ENCODE measurements at regions not wholly inside any gene's neighbourhood (a gene's known extent, or its start where the extent isn't known, plus 50 kb on each side); places are given as distances from the start of the nearest gene placed in this dataset.

DNA sequence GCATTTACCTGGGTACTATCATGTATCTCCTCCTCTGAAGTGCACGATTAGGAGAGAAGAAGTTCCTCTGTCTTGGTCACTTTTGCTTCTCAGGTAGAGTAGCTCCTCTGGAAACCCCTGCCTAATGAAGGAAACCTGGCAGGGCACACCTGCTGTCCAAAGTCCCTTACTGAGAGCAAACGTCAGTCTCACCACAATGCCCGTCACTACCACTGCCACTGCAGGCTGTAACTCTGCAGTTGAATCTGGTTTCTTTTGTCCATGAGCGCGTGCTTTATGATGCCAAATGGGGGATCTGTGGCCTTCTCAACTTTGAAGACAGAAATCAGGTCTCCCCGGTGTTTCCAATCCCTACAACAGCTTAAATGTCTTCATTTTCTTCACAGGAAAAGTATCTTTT lies 1068.6 kb downstream of the BCL11B start:
- FAIRE-seq = no peak
- no peak overlapping the region for H3K27ac ChIP-seq (ENCODE audit: low read depth in 1 of 3, low read length in 2 of 3)
- no peaks in the 10 kb centered on the region for H3K4me1 ChIP-seq (ENCODE audit: control insufficient read depth in 3 of 3, insufficient read depth in 2 of 3, low read depth in 1 of 3, low read length in 2 of 3)
- WGBS, 3 donors = 21 to 68% (median 41%) methylated on average over 6 of the region's 6 CpGs
- no peak overlapping the region for H3K4me3 ChIP-seq (ENCODE audit: low read depth in 1 of 3, low read length in 3 of 3)
- H3K27me3 ChIP-seq (ENCODE audit: control insufficient read depth in 3 of 3, insufficient read depth in 3 of 3, low read length in 3 of 3) = no peaks in the 10 kb centered on the region
- peak; percentile 8 to 52 for DNase-seq
- no peaks in the 10 kb centered on the region for H3K36me3 ChIP-seq (ENCODE audit: control insufficient read depth in 3 of 3, insufficient read depth in 2 of 3, low read depth in 1 of 3, low read length in 3 of 3)
- H3K9me3 ChIP-seq (ENCODE audit: control insufficient read depth in 2 of 2, insufficient read depth in 1 of 2, low read depth in 1 of 2, low read length in 1 of 2) = no peaks in the 10 kb centered on the region

DNA sequence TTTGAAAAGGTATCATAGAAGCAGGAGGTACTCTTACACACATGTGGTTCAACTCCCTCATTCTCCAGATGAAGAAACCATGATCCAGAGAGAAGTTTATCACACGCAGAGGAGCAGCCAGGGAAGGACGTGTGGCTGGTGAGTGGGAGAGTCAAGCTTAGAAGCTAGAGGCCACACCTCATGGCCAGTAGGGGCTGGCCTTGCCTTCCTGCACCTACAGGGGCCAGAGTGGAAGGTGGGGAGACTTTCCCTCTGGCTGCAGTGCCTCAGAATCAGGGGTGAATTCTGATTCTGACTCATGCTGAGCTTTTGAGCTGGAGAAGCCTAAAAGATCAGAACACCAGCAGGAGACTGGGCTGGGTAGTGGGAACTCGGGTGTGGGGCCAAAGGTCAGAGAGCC lies 1067.9 kb downstream of the BCL11B start:
- 30 to 58% (median 45%) methylated on average over 3 of the region's 3 CpGs for WGBS, 3 donors
- no peak overlapping the region for H3K27ac ChIP-seq (ENCODE audit: low read depth in 1 of 3, low read length in 2 of 3)
- no peak overlapping the region for H3K4me3 ChIP-seq (ENCODE audit: low read depth in 1 of 3, low read length in 3 of 3)
- H3K4me1 ChIP-seq (ENCODE audit: control insufficient read depth in 3 of 3, insufficient read depth in 2 of 3, low read depth in 1 of 3, low read length in 2 of 3) = no peaks in the 10 kb centered on the region
- DNase-seq = no peak
- no peaks in the 10 kb centered on the region for H3K27me3 ChIP-seq (ENCODE audit: control insufficient read depth in 3 of 3, insufficient read depth in 3 of 3, low read length in 3 of 3)
- H3K9me3 ChIP-seq (ENCODE audit: control insufficient read depth in 2 of 2, insufficient read depth in 1 of 2, low read depth in 1 of 2, low read length in 1 of 2) = no peaks in the 10 kb centered on the region
- no peak for FAIRE-seq
- no peaks in the 10 kb centered on the region for H3K36me3 ChIP-seq (ENCODE audit: control insufficient read depth in 3 of 3, insufficient read depth in 2 of 3, low read depth in 1 of 3, low read length in 3 of 3)

DNA sequence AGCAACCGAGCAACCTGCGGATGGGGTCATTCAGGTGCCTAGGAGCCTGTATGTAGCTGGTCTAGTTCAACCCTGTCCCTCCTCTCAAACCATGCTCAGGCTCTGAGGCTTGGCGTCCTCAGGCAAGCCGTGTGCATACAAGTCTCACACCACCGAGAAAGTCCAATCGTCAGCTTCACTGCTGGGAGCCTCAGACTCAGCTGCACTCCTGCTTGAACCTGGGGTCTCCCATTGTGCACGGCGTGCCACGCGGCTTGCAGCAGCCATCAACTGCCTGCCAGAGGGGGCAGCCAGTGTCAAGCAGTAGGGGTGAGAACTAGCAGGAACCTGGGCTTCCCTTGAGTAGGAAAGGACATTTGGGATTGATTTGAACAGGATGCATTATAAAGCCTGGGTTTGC lies 1064.6 kb downstream of the BCL11B start:
- Histone ChIP-seq H3K36me3 (ENCODE audit: control insufficient read depth in 3 of 3, insufficient read depth in 2 of 3, low read depth in 1 of 3, low read length in 3 of 3) (no peaks in the 10 kb centered on the region), H3K27ac (ENCODE audit: low read depth in 1 of 3, low read length in 2 of 3) (no peak overlapping the region), H3K4me3 (ENCODE audit: low read depth in 1 of 3, low read length in 3 of 3) (no peak overlapping the region), H3K27me3 (ENCODE audit: control insufficient read depth in 3 of 3, insufficient read depth in 3 of 3, low read length in 3 of 3) (no peaks in the 10 kb centered on the region), H3K9me3 (ENCODE audit: control insufficient read depth in 2 of 2, insufficient read depth in 1 of 2, low read depth in 1 of 2, low read length in 1 of 2) (peaks cover 0 to 1% of the 10 kb centered on the region in 2 donors), H3K4me1 (ENCODE audit: control insufficient read depth in 3 of 3, insufficient read depth in 2 of 3, low read depth in 1 of 3, low read length in 2 of 3) (no peaks in the 10 kb centered on the region)
- FAIRE-seq = no peak
- DNase-seq = no peak
- 81 to 89% (median 87%) methylated on average over 10 of the region's 10 CpGs for WGBS, 3 donors

DNA sequence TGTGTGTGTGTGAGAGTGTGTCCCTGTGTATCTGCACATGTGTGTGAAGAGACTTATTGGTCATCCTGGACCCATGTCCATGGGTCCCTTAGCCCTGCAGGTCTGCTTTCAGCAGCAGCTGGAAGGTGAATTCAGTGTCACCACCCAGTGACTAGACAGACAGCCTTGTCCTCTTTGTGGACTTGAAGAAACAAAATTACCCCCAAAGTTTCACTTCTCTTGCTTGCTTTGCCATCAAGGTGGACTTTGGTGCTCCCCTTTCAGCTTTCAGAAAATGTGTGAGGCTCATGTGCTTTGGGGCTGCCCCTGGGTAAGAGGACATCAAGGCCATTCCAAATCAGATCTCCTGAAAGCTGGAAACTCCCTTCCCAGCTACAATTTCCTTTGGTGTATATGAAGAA lies 1063.8 kb downstream of the BCL11B start:
- no peak overlapping the region for H3K27ac ChIP-seq (ENCODE audit: low read depth in 1 of 3, low read length in 2 of 3)
- H3K9me3 ChIP-seq (ENCODE audit: control insufficient read depth in 2 of 2, insufficient read depth in 1 of 2, low read depth in 1 of 2, low read length in 1 of 2) = peaks cover 0 to 1% of the 10 kb centered on the region in 2 donors
- H3K4me1 ChIP-seq (ENCODE audit: control insufficient read depth in 3 of 3, insufficient read depth in 2 of 3, low read depth in 1 of 3, low read length in 2 of 3) = no peaks in the 10 kb centered on the region
- H3K27me3 ChIP-seq (ENCODE audit: control insufficient read depth in 3 of 3, insufficient read depth in 3 of 3, low read length in 3 of 3) = no peaks in the 10 kb centered on the region
- DNase-seq (no peak), FAIRE-seq (no peak)
- no peak overlapping the region for H3K4me3 ChIP-seq (ENCODE audit: low read depth in 1 of 3, low read length in 3 of 3)
- no peaks in the 10 kb centered on the region for H3K36me3 ChIP-seq (ENCODE audit: control insufficient read depth in 3 of 3, insufficient read depth in 2 of 3, low read depth in 1 of 3, low read length in 3 of 3)

DNA sequence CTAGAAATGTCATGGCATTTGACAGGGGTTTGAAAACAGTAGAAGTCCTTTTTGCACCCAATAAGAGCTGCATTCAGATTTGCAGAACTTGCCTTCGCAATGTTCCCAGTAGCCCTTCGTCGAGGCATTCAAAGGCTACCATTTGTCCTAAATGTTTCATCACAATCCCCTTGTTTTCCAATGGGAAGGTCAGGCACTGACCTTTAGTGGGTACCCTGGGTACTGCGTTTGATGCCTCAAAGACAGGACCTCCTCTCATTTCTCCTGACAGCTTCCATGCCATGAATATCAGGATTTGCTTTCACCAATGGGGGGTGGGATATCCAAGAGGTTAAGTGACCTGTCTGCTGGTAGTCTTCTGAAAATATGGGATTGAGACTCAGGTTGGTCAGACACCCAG lies 1063.1 kb downstream of the BCL11B start:
- FAIRE-seq (no peak), DNase-seq (no peak)
- Histone ChIP-seq H3K9me3 (ENCODE audit: control insufficient read depth in 2 of 2, insufficient read depth in 1 of 2, low read depth in 1 of 2, low read length in 1 of 2) (peaks cover 0 to 1% of the 10 kb centered on the region in 2 donors), H3K4me1 (ENCODE audit: control insufficient read depth in 3 of 3, insufficient read depth in 2 of 3, low read depth in 1 of 3, low read length in 2 of 3) (no peaks in the 10 kb centered on the region), H3K27ac (ENCODE audit: low read depth in 1 of 3, low read length in 2 of 3) (no peak overlapping the region), H3K27me3 (ENCODE audit: control insufficient read depth in 3 of 3, insufficient read depth in 3 of 3, low read length in 3 of 3) (no peaks in the 10 kb centered on the region), H3K4me3 (ENCODE audit: low read depth in 1 of 3, low read length in 3 of 3) (no peak overlapping the region), H3K36me3 (ENCODE audit: control insufficient read depth in 3 of 3, insufficient read depth in 2 of 3, low read depth in 1 of 3, low read length in 3 of 3) (no peaks in the 10 kb centered on the region)
- 78 to 88% (median 85%) methylated on average over 4 of the region's 4 CpGs for WGBS, 3 donors

DNA sequence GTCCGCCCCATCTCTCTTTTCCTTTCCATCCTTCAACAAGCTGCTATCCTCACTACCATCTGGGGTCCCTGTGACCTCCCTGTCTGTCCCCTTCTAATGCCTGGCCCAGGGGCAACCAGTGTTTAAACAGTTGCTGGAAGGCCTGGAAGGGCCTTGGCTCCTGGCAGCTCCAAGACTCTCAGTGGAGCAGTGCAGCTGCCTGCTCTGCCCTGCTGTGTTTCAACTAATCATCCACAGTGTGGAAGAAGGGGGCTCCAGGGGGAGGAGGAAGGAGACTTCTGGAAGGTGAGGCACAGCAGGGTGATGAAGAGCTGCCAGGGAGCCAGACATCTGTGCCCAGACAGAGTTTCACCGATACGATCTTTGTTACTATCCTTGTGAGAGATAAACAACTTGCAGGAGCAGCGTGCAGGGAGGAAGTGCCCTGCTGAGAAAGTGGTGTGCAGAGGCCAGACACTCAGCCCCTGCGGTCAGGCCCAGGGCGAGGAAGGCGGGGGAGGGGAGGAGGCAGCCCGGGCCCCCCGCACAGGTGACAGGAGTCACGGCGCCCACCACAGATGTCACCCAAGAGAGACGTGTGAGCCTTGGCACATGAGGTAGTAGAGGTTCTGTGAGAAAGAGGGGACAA lies 1061.8 kb downstream of the BCL11B start:
- peaks cover 0 to 1% of the 10 kb centered on the region in 2 donors for H3K9me3 ChIP-seq (ENCODE audit: control insufficient read depth in 2 of 2, insufficient read depth in 1 of 2, low read depth in 1 of 2, low read length in 1 of 2)
- H3K4me1 ChIP-seq (ENCODE audit: control insufficient read depth in 3 of 3, insufficient read depth in 2 of 3, low read depth in 1 of 3, low read length in 2 of 3) = no peaks in the 10 kb centered on the region
- H3K36me3 ChIP-seq (ENCODE audit: control insufficient read depth in 3 of 3, insufficient read depth in 2 of 3, low read depth in 1 of 3, low read length in 3 of 3) = no peaks in the 10 kb centered on the region
- DNase-seq = peak in 1 of 2 donors; percentile 27
- no peaks in the 10 kb centered on the region for H3K27me3 ChIP-seq (ENCODE audit: control insufficient read depth in 3 of 3, insufficient read depth in 3 of 3, low read length in 3 of 3)
- peak overlapping the region in 1 of 3 donors; percentile 11 for H3K27ac ChIP-seq (ENCODE audit: low read depth in 1 of 3, low read length in 2 of 3)
- no peak for FAIRE-seq
- no peak overlapping the region for H3K4me3 ChIP-seq (ENCODE audit: low read depth in 1 of 3, low read length in 3 of 3)
- 28 to 47% (median 42%) methylated on average over 12 of the region's 12 CpGs for WGBS, 3 donors

DNA sequence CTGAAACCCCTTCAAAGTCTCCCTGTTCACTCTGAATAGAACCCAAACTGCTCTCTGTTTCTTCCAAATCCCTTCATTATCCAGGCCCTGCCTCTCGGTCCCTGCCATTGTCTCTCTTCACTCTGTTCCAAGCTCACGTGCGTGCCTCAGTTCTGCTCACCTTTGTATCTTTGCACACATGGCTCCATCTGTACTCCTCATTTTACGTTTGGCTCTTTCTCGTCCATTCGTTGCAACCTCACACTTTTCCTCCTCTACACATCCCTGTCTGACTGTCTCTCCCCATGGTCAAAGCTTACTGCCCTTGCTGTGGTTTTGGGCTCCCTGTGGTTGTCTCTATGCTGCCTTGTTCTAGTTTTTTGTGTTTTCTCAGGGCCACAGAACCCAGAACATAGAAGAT lies 1054.5 kb downstream of the BCL11B start:
- H3K9me3 ChIP-seq (ENCODE audit: control insufficient read depth in 2 of 2, insufficient read depth in 1 of 2, low read depth in 1 of 2, low read length in 1 of 2) = no peaks in the 10 kb centered on the region
- DNase-seq (no peak), FAIRE-seq (no peak)
- no peak overlapping the region for H3K4me3 ChIP-seq (ENCODE audit: low read depth in 1 of 3, low read length in 3 of 3)
- H3K27ac ChIP-seq (ENCODE audit: low read depth in 1 of 3, low read length in 2 of 3) = no peak overlapping the region
- WGBS, 3 donors = 81 to 85% (median 83%) methylated on average over 6 of the region's 6 CpGs
- H3K36me3 ChIP-seq (ENCODE audit: control insufficient read depth in 3 of 3, insufficient read depth in 2 of 3, low read depth in 1 of 3, low read length in 3 of 3) = no peaks in the 10 kb centered on the region
- H3K4me1 ChIP-seq (ENCODE audit: control insufficient read depth in 3 of 3, insufficient read depth in 2 of 3, low read depth in 1 of 3, low read length in 2 of 3) = no peaks in the 10 kb centered on the region
- H3K27me3 ChIP-seq (ENCODE audit: control insufficient read depth in 3 of 3, insufficient read depth in 3 of 3, low read length in 3 of 3) = no peaks in the 10 kb centered on the region

DNA sequence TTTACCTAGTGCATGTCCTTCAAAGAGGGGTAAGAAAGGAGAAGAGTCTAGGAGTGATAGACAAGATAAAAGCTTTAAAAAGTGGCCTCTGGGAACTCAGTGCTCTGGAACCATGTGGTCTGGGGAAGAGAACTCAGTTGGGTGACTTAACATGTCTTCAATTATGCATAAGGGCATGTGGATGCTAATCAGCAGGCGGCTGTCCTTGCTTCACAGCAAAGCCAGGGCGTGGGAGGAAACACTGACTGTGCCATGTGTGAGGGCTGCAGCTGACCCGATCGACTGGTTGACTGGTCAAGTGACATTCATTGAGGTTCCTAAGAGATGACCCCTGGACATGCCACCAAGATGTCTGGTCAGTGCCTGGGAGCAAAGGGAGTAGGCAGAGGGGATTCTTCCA lies 1053.8 kb downstream of the BCL11B start:
- FAIRE-seq = no peak
- no peak for DNase-seq
- Histone ChIP-seq H3K4me3 (ENCODE audit: low read depth in 1 of 3, low read length in 3 of 3) (no peak overlapping the region), H3K9me3 (ENCODE audit: control insufficient read depth in 2 of 2, insufficient read depth in 1 of 2, low read depth in 1 of 2, low read length in 1 of 2) (no peaks in the 10 kb centered on the region), H3K27ac (ENCODE audit: low read depth in 1 of 3, low read length in 2 of 3) (no peak overlapping the region), H3K36me3 (ENCODE audit: control insufficient read depth in 3 of 3, insufficient read depth in 2 of 3, low read depth in 1 of 3, low read length in 3 of 3) (no peaks in the 10 kb centered on the region), H3K27me3 (ENCODE audit: control insufficient read depth in 3 of 3, insufficient read depth in 3 of 3, low read length in 3 of 3) (no peaks in the 10 kb centered on the region), H3K4me1 (ENCODE audit: control insufficient read depth in 3 of 3, insufficient read depth in 2 of 3, low read depth in 1 of 3, low read length in 2 of 3) (no peaks in the 10 kb centered on the region)
- WGBS, 3 donors = 65 to 78% (median 78%) methylated on average over 4 of the region's 4 CpGs

DNA sequence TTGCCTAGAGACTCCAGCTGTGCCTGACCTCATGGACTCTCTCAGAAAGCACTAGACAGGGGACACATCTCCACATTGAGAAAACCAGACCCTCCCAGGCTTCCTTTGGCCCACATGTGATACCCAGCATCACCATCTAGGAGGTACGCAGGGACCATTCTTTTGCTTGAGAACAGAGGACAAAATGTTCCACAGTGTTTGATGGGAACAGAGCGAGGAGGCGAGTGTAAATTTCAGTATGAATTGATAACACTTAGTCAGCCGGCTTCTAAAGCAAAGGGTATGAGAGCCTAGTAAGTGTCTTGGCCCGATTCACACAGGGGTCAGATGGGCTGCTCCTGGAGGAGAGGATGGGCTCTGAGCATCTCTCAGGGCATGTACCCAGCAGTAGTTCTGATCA lies 1052.4 kb downstream of the BCL11B start:
- no peak for DNase-seq
- 79 to 87% (median 85%) methylated on average over 5 of the region's 5 CpGs for WGBS, 3 donors
- FAIRE-seq = no peak
- H3K4me3 ChIP-seq (ENCODE audit: low read depth in 1 of 3, low read length in 3 of 3) = no peak overlapping the region
- no peaks in the 10 kb centered on the region for H3K36me3 ChIP-seq (ENCODE audit: control insufficient read depth in 3 of 3, insufficient read depth in 2 of 3, low read depth in 1 of 3, low read length in 3 of 3)
- no peak overlapping the region for H3K27ac ChIP-seq (ENCODE audit: low read depth in 1 of 3, low read length in 2 of 3)
- H3K4me1 ChIP-seq (ENCODE audit: control insufficient read depth in 3 of 3, insufficient read depth in 2 of 3, low read depth in 1 of 3, low read length in 2 of 3) = no peaks in the 10 kb centered on the region
- H3K9me3 ChIP-seq (ENCODE audit: control insufficient read depth in 2 of 2, insufficient read depth in 1 of 2, low read depth in 1 of 2, low read length in 1 of 2) = no peaks in the 10 kb centered on the region
- H3K27me3 ChIP-seq (ENCODE audit: control insufficient read depth in 3 of 3, insufficient read depth in 3 of 3, low read length in 3 of 3) = no peaks in the 10 kb centered on the region
